GM21367 (cell line): ENCODE measurements at regions not wholly inside any gene's neighbourhood (a gene's known extent, or its start where the extent isn't known, plus 50 kb on each side); places are given as distances from the start of the nearest gene placed in this dataset.
A peak's percentile ranks its signal among the peaks of the same experiment; 100 is the strongest.

Experiments
- ATAC-seq: cut with Tn5 transposase; IDR thresholded peaks from one replicate; pipeline ENCODE4 v1.9.1; 2021; ENCODE audit not compliant: unreplicated experiment

- ATAC-seq: no peak
Measured at GRCh38 chr20:39800548-39800947, 838.4 kb downstream of the DHX35 start.

GRCh38 chr20:39800111-39800510, 838.0 kb downstream of the DHX35 start:
- ATAC-seq: peak; percentile 84

- no peak for ATAC-seq
Measured at GRCh38 chr20:39799366-39799965, 837.3 kb downstream of the DHX35 start.

GRCh38 chr20:39795401-39796272, 833.5 kb downstream of the DHX35 start:
- ATAC-seq: no peak

- no peak for ATAC-seq
Measured at GRCh38 chr20:39792334-39792733, 830.2 kb downstream of the DHX35 start.

GRCh38 chr20:39789411-39789810, 827.3 kb downstream of the DHX35 start:
- ATAC-seq: no peak

GRCh38 chr20:39785252-39785917, 823.2 kb downstream of the DHX35 start:
- no peak for ATAC-seq

- ATAC-seq: no peak
Measured at GRCh38 chr20:39784693-39785092, 822.5 kb downstream of the DHX35 start.

- ATAC-seq: no peak
Measured at GRCh38 chr20:39778847-39779604, 816.9 kb downstream of the DHX35 start.

- ATAC-seq: no peak
Measured at GRCh38 chr20:39778431-39778830, 816.3 kb downstream of the DHX35 start.

GRCh38 chr20:39777610-39778009, 815.5 kb downstream of the DHX35 start:
- ATAC-seq: no peak

- ATAC-seq: no peak
Measured at GRCh38 chr20:39775110-39775509, 813.0 kb downstream of the DHX35 start.

GRCh38 chr20:39773380-39774000, 811.3 kb downstream of the DHX35 start:
- no peak for ATAC-seq

- ATAC-seq: no peak
Measured at GRCh38 chr20:39767352-39767751, 805.2 kb downstream of the DHX35 start.

GRCh38 chr20:39766333-39766732, 804.2 kb downstream of the DHX35 start:
- no peak for ATAC-seq

- no peak for ATAC-seq
Measured at GRCh38 chr20:39762716-39763115, 800.6 kb downstream of the DHX35 start.

GRCh38 chr20:39758876-39759275, 796.7 kb downstream of the DHX35 start:
- ATAC-seq: no peak

GRCh38 chr20:39756828-39757227, 794.7 kb downstream of the DHX35 start:
- ATAC-seq: no peak

GRCh38 chr20:39756369-39756768, 794.2 kb downstream of the DHX35 start:
- ATAC-seq: no peak

GRCh38 chr20:39752262-39752876, 790.2 kb downstream of the DHX35 start:
- ATAC-seq: no peak
